ENCODE measurements at regions not wholly inside any gene's neighbourhood (a gene's known extent, or its start where the extent isn't known, plus 50 kb on each side); places are given as distances from the start of the nearest gene placed in this dataset.
"Not testable (repeated sequence)": the region's sequence is repeated elsewhere in the genome, so short reads cannot be mapped to it uniquely, and the experiment has no call there.

- Histone ChIP-seq H3F3A (ENCODE audit: insufficient read depth) (no peaks in the 10 kb centered on the region), H3K9ac (no peak overlapping the region), H3K27me3 (replicated peaks; ENCODE audit: insufficient read depth) (peaks cover 7% of the 10 kb centered on the region; the same call in 1 of the 2 replicates), H4K20me1 (ENCODE audit: insufficient read depth) (no peaks in the 10 kb centered on the region), H3K4me1 (ENCODE audit: insufficient read depth) (peaks cover 3% of the 10 kb centered on the region; the same call in 1 of the 2 replicates), H3K79me2 (ENCODE audit: insufficient read depth) (no peaks in the 10 kb centered on the region), H3K27ac (no peak overlapping the region), H3K9me2 (ENCODE audit: insufficient read depth) (no peaks in the 10 kb centered on the region), H2AFZ (no peak overlapping the region), H3K36me3 (ENCODE audit: low read depth) (no peaks in the 10 kb centered on the region), H3K4me3 (no peak overlapping the region), H3K4me2 (ENCODE audit: unreplicated experiment) (no peak overlapping the region), H3K9me3 (ENCODE audit: low read depth) (no peaks in the 10 kb centered on the region)
- 46 to 49% methylated on average over 4 of the region's 4 CpGs for WGBS, 2 experiments (ENCODE audit: low coverage in 1 of 2, low lambda C conversion rate in 2 of 2, missing lambda C conversion rate in 2 of 2)
- in situ Hi-C loops (cut with MboI) = no loop called here
- no peak for TF ChIP-seq EZH2phosphoT487 (IDR thresholded peaks at IDR 0.05; ENCODE audit: insufficient read depth, low read depth)
- no peak for TF ChIP-seq EZH2 (IDR thresholded peaks at IDR 0.05; ENCODE audit: insufficient read depth, poor library complexity, severe bottlenecking)
- DNase-seq = no peak
Measured at GRCh38 chr5:157951673-157952373, 92.9 kb upstream of the CLINT1 start.

GRCh38 chr5:157949520-157949919 is 90.6 kb upstream of the CLINT1 start:
- H3K9ac ChIP-seq = no peak overlapping the region
- H3K4me1 ChIP-seq (ENCODE audit: insufficient read depth) = peaks cover 3% of the 10 kb centered on the region; the same call in 1 of the 2 replicates
- no peak overlapping the region for H3K4me3 ChIP-seq
- TF ChIP-seq EZH2phosphoT487 (IDR thresholded peaks at IDR 0.05; ENCODE audit: insufficient read depth, low read depth) = no peak
- no peak for TF ChIP-seq EZH2 (IDR thresholded peaks at IDR 0.05; ENCODE audit: insufficient read depth, poor library complexity, severe bottlenecking)
- H3K9me2 ChIP-seq (ENCODE audit: insufficient read depth) = no peaks in the 10 kb centered on the region
- no peaks in the 10 kb centered on the region for H3K36me3 ChIP-seq (ENCODE audit: low read depth)
- WGBS, 2 experiments (ENCODE audit: low coverage in 1 of 2, low lambda C conversion rate in 2 of 2, missing lambda C conversion rate in 2 of 2) = 93 to 100% methylated on average over 1 of the region's 1 CpG
- no peaks in the 10 kb centered on the region for H3F3A ChIP-seq (ENCODE audit: insufficient read depth)
- no peaks in the 10 kb centered on the region for H4K20me1 ChIP-seq (ENCODE audit: insufficient read depth)
- peak overlapping the region; percentile 73 for H3K4me2 ChIP-seq (ENCODE audit: unreplicated experiment)
- DNase-seq = no peak
- no peaks in the 10 kb centered on the region for H3K9me3 ChIP-seq (ENCODE audit: low read depth)
- H2AFZ ChIP-seq = no peak overlapping the region
- H3K27me3 ChIP-seq (replicated peaks; ENCODE audit: insufficient read depth) = no peaks in the 10 kb centered on the region
- no peaks in the 10 kb centered on the region for H3K79me2 ChIP-seq (ENCODE audit: insufficient read depth)
- H3K27ac ChIP-seq = no peak overlapping the region
- in situ Hi-C loops (cut with MboI) = no loop called here

- no peaks in the 10 kb centered on the region for H3F3A ChIP-seq (ENCODE audit: insufficient read depth)
- peak overlapping the region; percentile 73 for H3K4me2 ChIP-seq (ENCODE audit: unreplicated experiment)
- in situ Hi-C loops (cut with MboI) = no loop called here
- H3K9me2 ChIP-seq (ENCODE audit: insufficient read depth) = no peaks in the 10 kb centered on the region
- H3K9ac ChIP-seq = peak overlapping the region; percentile 56
- H2AFZ ChIP-seq = peak overlapping the region; percentile 85
- H3K4me1 ChIP-seq (ENCODE audit: insufficient read depth) = peaks cover 3% of the 10 kb centered on the region; the same call in 1 of the 2 replicates
- H3K79me2 ChIP-seq (ENCODE audit: insufficient read depth) = no peaks in the 10 kb centered on the region
- H3K36me3 ChIP-seq (ENCODE audit: low read depth) = no peaks in the 10 kb centered on the region
- no peaks in the 10 kb centered on the region for H3K27me3 ChIP-seq (replicated peaks; ENCODE audit: insufficient read depth)
- WGBS, 2 experiments (ENCODE audit: low coverage in 1 of 2, low lambda C conversion rate in 2 of 2, missing lambda C conversion rate in 2 of 2) = 11% methylated on average over 11 of the region's 11 CpGs
- H3K9me3 ChIP-seq (ENCODE audit: low read depth) = no peaks in the 10 kb centered on the region
- H3K4me3 ChIP-seq = peak overlapping the region; percentile 49
- TF ChIP-seq EZH2phosphoT487 (IDR thresholded peaks at IDR 0.05; ENCODE audit: insufficient read depth, low read depth) (no peak), EZH2 (IDR thresholded peaks at IDR 0.05; ENCODE audit: insufficient read depth, poor library complexity, severe bottlenecking) (no peak)
- peak overlapping the region; percentile 20; the same call in 1 of the 2 replicates for H3K27ac ChIP-seq
- peak; percentile 92 for DNase-seq
- no peaks in the 10 kb centered on the region for H4K20me1 ChIP-seq (ENCODE audit: insufficient read depth)
Measured at GRCh38 chr5:157948738-157949410, 89.9 kb upstream of the CLINT1 start.

GRCh38 chr5:157947156-157947555 is 88.2 kb upstream of the CLINT1 start:
- H3K4me3 ChIP-seq = no peak overlapping the region
- H3K4me2 ChIP-seq (ENCODE audit: unreplicated experiment) = no peak overlapping the region
- in situ Hi-C loops (cut with MboI) = no loop called here
- no peaks in the 10 kb centered on the region for H3K9me3 ChIP-seq (ENCODE audit: low read depth)
- H3F3A ChIP-seq (ENCODE audit: insufficient read depth) = no peaks in the 10 kb centered on the region
- H4K20me1 ChIP-seq (ENCODE audit: insufficient read depth) = no peaks in the 10 kb centered on the region
- no peaks in the 10 kb centered on the region for H3K9me2 ChIP-seq (ENCODE audit: insufficient read depth)
- H3K36me3 ChIP-seq (ENCODE audit: low read depth) = no peaks in the 10 kb centered on the region
- H3K4me1 ChIP-seq (ENCODE audit: insufficient read depth) = peaks cover 3% of the 10 kb centered on the region; the same call in 1 of the 2 replicates
- DNase-seq = no peak
- no peak overlapping the region for H3K27ac ChIP-seq
- H3K9ac ChIP-seq = no peak overlapping the region
- WGBS, 2 experiments (ENCODE audit: low coverage in 1 of 2, low lambda C conversion rate in 2 of 2, missing lambda C conversion rate in 2 of 2) = 82 to 90% methylated on average over 7 of the region's 7 CpGs
- no peaks in the 10 kb centered on the region for H3K79me2 ChIP-seq (ENCODE audit: insufficient read depth)
- H2AFZ ChIP-seq = no peak overlapping the region
- TF ChIP-seq EZH2 (IDR thresholded peaks at IDR 0.05; ENCODE audit: insufficient read depth, poor library complexity, severe bottlenecking) (no peak), EZH2phosphoT487 (IDR thresholded peaks at IDR 0.05; ENCODE audit: insufficient read depth, low read depth) (no peak)
- no peaks in the 10 kb centered on the region for H3K27me3 ChIP-seq (replicated peaks; ENCODE audit: insufficient read depth)

GRCh38 chr5:157945822-157946221 is 86.9 kb upstream of the CLINT1 start:
- H3K9me2 ChIP-seq (ENCODE audit: insufficient read depth); H3K79me2 ChIP-seq (ENCODE audit: insufficient read depth); H3K4me3 ChIP-seq; H3K27ac ChIP-seq; H3K9ac ChIP-seq; H4K20me1 ChIP-seq (ENCODE audit: insufficient read depth); DNase-seq; H3K27me3 ChIP-seq (replicated peaks; ENCODE audit: insufficient read depth); H3K9me3 ChIP-seq (ENCODE audit: low read depth); H3K4me2 ChIP-seq (ENCODE audit: unreplicated experiment); H3K4me1 ChIP-seq (ENCODE audit: insufficient read depth); H2AFZ ChIP-seq; H3F3A ChIP-seq (ENCODE audit: insufficient read depth); in situ Hi-C loops (cut with MboI); H3K36me3 ChIP-seq (ENCODE audit: low read depth): not testable (repeated sequence)
- 82 to 85% methylated on average over 5 of the region's 5 CpGs for WGBS, 2 experiments (ENCODE audit: low coverage in 1 of 2, low lambda C conversion rate in 2 of 2, missing lambda C conversion rate in 2 of 2)

Data from GM23248 (cell line).